ENCODE measurements at regions not wholly inside any gene's neighbourhood (a gene's known extent, or its start where the extent isn't known, plus 50 kb on each side); places are given as distances from the start of the nearest gene placed in this dataset.

DNA sequence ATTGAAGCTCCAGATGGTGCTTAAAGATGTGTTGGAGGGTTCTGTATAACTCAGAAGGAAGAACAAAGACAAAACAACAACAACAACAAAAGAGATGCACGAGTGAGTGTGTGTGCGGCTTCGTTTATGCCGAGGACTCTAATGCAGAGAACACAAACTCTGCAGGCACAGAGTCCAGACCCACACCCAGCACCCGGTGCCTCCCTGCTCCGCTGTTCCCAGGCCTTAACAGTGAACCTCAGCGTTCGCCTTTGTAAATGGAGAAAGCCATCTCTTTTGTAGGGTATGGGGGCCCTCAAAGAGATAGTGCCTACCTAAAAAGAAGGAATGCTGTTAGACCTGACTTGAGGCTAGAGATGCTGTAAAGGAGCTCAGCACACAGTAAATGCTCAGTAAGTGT lies 243.3 kb downstream of the ERMARD start:
- TF ChIP-seq, protein P1, sequence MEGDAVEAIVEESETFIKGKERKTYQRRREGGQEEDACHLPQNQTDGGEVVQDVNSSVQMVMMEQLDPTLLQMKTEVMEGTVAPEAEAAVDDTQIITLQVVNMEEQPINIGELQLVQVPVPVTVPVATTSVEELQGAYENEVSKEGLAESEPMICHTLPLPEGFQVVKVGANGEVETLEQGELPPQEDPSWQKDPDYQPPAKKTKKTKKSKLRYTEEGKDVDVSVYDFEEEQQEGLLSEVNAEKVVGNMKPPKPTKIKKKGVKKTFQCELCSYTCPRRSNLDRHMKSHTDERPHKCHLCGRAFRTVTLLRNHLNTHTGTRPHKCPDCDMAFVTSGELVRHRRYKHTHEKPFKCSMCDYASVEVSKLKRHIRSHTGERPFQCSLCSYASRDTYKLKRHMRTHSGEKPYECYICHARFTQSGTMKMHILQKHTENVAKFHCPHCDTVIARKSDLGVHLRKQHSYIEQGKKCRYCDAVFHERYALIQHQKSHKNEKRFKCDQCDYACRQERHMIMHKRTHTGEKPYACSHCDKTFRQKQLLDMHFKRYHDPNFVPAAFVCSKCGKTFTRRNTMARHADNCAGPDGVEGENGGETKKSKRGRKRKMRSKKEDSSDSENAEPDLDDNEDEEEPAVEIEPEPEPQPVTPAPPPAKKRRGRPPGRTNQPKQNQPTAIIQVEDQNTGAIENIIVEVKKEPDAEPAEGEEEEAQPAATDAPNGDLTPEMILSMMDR (IDR thresholded peaks at IDR 0.05; ENCODE audit: poor library complexity), result no peak
- TF ChIP-seq EZH2 (IDR thresholded peaks at IDR 0.05; ENCODE audit: borderline replicate concordance), result no peak
